ENCODE measurements at regions not wholly inside any gene's neighbourhood (a gene's known extent, or its start where the extent isn't known, plus 50 kb on each side); places are given as distances from the start of the nearest gene placed in this dataset.
A peak's percentile ranks its signal among the peaks of the same experiment; 100 is the strongest.
"Not testable (repeated sequence)": the region's sequence is repeated elsewhere in the genome, so short reads cannot be mapped to it uniquely, and the experiment has no call there.

- no peak for DNase-seq
Measured at GRCh38 chr3:90087703-90088102, 980.3 kb downstream of the EPHA3 start.

DNA sequence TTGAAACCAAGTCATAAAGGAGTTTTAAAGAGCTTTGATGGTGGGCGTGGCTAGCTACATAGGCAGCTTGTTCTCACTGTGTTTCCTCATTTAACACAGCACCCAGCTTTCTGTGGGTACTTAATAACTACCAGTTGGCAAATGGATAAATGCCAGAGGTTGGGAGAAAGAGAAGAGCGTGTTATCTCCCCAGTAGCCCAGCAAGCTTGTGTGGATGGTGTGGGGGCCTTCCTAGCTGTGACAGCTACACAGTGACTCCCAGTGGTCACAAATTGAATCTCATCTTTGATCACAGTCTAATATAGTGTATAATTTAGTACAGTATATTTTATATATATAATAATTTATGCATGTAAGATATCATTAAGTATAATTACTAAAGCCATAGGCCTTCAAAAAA lies 984.1 kb downstream of the EPHA3 start:
- DNase-seq, result peak; percentile 41

DNA sequence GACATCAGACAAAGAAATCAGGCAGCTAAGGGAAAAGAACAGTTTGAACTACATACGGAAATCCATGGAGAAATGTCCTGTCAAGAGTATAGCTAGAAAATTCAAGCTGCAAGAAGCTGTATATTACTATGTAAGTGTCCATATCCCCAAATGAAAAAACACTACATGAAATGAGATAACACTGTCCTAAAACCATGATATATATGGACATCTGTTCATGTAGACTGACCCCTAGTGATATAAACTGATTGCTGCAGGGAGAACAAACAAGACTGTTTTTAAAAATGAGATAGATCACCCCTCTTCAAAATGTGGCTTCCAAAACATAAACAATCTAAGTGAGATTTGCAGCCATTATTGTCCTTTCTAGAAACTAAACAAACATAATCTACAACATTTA lies 985.6 kb downstream of the EPHA3 start:
- DNase-seq, result no peak

GRCh38 chr3:90095811-90096210 lies 988.4 kb downstream of the EPHA3 start:
- no peak for DNase-seq

- no peak for DNase-seq
Measured at GRCh38 chr3:90099493-90099892, 992.1 kb downstream of the EPHA3 start.

GRCh38 chr3:90102146-90102545 lies 994.7 kb downstream of the EPHA3 start:
- DNase-seq, result no peak

DNA sequence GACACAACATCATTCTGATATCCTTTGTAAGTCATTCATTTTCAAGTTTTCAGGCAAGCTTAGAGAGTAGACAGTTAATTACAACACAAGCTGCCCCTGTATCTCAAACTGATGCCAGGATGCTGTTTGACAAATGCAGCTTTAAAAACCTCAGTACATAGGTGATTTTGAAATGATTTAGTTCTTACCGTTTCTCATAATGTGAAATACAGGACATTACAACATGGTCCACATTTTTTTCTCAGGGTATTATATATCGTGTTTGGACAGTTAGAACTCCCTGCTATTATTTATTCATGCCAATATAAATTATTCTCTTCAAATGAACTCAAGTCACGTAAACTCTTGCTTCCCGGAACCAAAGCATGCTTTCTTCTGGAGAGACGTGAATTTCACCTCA lies 1013.9 kb downstream of the EPHA3 start:
- DNase-seq, result no peak

DNA sequence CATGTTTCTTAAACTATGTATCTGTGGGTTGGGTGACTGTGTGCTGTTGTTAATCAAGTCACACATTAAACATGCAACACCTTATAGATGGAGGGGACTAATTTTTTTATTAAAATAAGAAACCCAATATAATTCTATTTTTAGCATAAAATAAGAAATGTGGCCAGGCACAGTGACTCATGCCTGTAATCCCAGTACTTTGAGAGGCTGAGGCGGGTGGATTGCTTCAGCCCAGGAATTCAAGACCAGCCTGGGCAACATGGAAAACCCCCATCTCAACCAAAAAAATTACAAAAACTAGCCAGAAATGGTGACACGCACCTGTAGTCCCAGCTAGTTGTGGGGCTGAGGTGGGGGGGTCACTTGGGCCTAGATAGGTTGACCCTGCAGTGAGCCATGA lies 1021.0 kb downstream of the EPHA3 start:
- no peak for DNase-seq

DNA sequence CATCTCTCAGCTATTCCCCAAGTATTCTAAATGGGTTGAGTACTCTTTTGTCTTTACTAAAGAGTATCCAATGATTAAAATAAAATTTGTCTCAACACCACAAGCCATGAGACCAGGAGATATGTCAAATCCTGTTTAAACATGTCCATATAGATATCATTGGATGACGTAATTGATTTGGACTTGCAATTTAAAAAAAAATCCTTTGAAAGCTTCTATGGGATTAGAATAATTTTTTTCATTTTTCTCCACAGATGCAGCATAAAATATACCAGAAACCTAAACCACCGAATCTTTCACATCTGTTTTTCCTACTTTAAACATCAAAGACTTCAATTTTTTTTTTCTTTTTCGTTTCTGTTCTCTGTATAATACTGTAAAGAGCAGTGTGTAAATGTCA lies 1022.3 kb downstream of the EPHA3 start:
- no peak for DNase-seq

DNA sequence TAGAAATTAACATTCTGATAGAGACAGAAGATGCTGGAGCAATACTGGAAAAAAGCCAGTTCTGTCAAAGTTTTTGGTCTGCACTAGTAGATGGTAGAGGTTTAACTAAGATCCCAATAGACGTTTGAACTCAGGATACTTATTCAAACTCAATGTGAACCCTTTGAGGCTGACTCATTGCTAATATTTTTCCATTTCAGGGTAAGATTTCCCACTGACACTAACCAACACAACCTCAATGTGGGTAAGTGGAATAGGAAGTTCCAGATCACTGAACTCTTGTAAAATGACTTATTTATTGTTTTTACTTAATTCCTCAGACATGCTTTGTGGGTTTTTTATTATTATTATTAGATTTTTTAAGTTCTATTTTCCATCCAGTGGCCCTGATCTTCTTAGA lies 1024.8 kb downstream of the EPHA3 start:
- no peak for DNase-seq

DNA sequence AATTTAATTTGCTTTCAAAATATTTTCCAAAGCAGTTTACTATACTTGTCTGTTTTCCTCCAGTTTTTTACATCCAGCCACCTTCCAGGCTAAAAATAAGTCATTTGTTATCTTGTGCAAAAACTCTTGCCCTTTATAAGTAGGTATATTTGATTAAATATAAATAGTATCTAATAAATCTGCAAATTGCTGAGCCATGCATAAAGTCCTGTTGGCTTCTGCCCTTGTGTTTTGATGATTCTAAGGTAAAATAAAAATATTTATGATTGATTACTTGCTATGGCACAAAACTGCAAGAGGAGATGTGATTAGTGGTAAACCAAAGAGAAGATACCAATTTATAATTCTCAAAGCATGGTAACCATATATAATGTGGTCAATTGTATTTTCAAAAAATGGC lies 1026.7 kb downstream of the EPHA3 start:
- DNase-seq, result no peak

- DNase-seq, result no peak
Measured at GRCh38 chr3:90136456-90137191, 1029.2 kb downstream of the EPHA3 start.

GRCh38 chr3:90145094-90145860 lies 1037.9 kb downstream of the EPHA3 start:
- no peak for DNase-seq

- DNase-seq, result no peak
Measured at GRCh38 chr3:90180096-90180495, 1072.7 kb downstream of the EPHA3 start.

GRCh38 chr3:90180543-90180942 lies 1073.1 kb downstream of the EPHA3 start:
- no peak for DNase-seq

GRCh38 chr3:90182291-90182976 lies 1075.0 kb downstream of the EPHA3 start:
- not testable (repeated sequence) for DNase-seq

GRCh38 chr3:90184861-90185260 lies 1077.4 kb downstream of the EPHA3 start:
- DNase-seq, result no peak

- DNase-seq, result not testable (repeated sequence)
Measured at GRCh38 chr3:90197383-90197782, 1090.0 kb downstream of the EPHA3 start.

GRCh38 chr3:90202931-90203330 lies 1095.5 kb downstream of the EPHA3 start:
- DNase-seq, result not testable (repeated sequence)

- DNase-seq, result not testable (repeated sequence)
Measured at GRCh38 chr3:90206482-90206881, 1099.1 kb downstream of the EPHA3 start.

- DNase-seq, result not testable (repeated sequence)
Measured at GRCh38 chr3:90207353-90208097, 1100.1 kb downstream of the EPHA3 start.

GRCh38 chr3:90221900-90222299 lies 1114.5 kb downstream of the EPHA3 start:
- DNase-seq, result no peak

- no peak for DNase-seq
Measured at GRCh38 chr3:90241481-90241880, 1134.1 kb downstream of the EPHA3 start.
